HG03457 (cell line): ENCODE measurements at regions not wholly inside any gene's neighbourhood (a gene's known extent, or its start where the extent isn't known, plus 50 kb on each side); places are given as distances from the start of the nearest gene placed in this dataset.
"Not testable (repeated sequence)": the region's sequence is repeated elsewhere in the genome, so short reads cannot be mapped to it uniquely, and the experiment has no call there.

ENCODE experiments used
- ATAC-seq: cut with Tn5 transposase; IDR thresholded peaks from one replicate; pipeline ENCODE4 v1.9.1; 2021; ENCODE audit warnings: moderate number of reproducible peaks; ENCODE audit not compliant: unreplicated experiment

DNA sequence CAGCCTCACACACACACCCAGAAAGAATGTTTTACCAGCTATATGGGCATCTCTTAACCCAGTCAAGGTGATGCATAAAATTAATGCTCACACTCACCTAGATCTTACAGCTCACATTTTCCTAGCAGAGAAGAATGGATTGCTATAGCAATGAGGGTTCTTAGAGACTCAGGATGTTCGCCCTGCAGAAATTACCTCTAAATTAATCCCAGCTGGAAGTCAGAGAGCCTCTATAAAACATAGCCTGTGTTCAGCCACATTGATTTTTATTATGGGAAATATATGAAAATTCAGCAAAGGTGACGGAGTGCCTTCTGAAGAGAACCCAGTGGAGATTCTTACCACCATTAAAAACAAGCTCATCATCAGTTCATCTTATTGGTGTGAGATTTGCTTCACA lies 528.3 kb upstream of the ZFP42 start:
- ATAC-seq, result no peak

GRCh38 chr4:187469627-187470026 lies 525.9 kb upstream of the ZFP42 start:
- no peak for ATAC-seq

DNA sequence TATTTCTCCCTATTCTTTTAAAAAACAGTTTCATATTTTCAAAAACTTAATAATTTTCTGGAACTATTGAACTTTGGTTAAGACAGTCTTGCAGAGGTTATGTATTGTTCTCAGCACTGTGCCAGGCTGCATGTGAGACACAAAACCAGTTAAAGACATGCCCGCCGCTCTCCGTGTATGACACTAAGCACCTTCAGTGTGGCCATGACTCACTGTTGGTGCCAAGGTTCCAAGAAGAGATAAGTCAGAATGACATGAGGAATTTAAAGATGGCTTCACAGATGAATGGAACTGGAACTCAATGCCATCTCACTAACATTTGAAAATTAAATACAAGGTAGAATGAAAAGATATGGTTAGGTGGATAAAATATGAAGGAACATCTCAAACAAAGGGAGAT lies 525.5 kb upstream of the ZFP42 start:
- no peak for ATAC-seq

GRCh38 chr4:187474238-187474637 lies 521.3 kb upstream of the ZFP42 start:
- no peak for ATAC-seq

DNA sequence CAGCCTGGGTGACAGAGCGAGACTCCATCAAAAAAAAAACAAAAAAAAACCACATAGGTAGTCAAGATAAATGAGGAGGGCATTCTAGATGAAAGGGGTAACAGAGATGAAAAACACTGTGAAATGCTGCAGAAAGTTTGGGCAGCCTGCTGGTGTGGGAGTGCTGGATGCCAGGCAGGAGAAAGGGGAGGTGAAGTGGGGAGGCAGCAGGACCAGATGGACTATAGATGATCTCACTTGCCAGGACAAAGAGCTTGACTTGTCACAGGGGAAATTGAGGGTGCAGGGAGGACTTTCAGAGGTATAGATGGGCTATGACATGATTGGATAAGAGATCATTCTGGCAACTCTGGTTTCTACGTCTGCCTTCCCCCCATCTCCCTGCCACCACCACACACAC lies 519.7 kb upstream of the ZFP42 start:
- no peak for ATAC-seq

- ATAC-seq, result no peak
Observed at GRCh38 chr4:187477224-187477623, 518.3 kb upstream of the ZFP42 start.

- ATAC-seq, result no peak
Observed at GRCh38 chr4:187478292-187479140, 517.1 kb upstream of the ZFP42 start.

GRCh38 chr4:187479511-187479910 lies 516.1 kb upstream of the ZFP42 start:
- ATAC-seq, result no peak

GRCh38 chr4:187480146-187481145 lies 515.1 kb upstream of the ZFP42 start:
- no peak for ATAC-seq

DNA sequence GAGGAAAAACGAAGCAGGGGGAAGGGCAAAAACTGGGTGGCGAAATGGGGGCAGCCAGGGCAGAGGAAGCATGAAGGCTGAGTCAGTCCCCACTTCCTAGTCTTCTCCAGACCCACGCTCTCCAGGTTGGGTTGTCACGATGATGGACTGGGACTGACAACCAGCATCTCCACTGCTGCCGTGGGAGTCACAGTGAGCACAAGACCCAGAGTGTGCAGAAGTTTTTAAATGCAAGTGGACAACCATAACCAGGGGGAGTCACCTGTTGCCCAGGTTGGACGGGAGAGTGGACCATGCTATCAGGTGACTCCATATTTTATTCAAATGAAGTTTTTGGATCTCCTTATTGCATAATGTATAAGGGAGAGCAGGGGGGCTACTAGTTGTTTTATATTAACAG lies 511.4 kb upstream of the ZFP42 start:
- no peak for ATAC-seq

GRCh38 chr4:187485676-187486075 lies 509.9 kb upstream of the ZFP42 start:
- no peak for ATAC-seq

DNA sequence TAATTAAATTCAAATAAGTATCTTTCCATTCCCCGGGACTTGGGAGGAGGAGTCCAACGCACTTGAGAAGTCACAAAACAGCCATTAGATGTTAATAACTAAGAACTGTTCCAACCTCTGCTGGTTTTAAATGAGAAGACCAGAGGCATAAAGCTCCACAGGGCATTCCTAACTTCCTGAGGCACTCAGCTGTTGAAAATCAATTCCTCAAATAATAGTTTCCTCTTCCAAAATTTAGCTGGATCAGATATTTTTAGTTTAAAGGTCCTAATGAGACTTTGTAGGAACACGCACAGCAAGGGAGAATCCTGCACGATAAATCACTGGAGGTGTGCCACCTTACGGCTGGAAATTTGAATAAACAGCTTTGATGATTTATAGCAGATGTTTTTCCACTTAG lies 504.3 kb upstream of the ZFP42 start:
- no peak for ATAC-seq

DNA sequence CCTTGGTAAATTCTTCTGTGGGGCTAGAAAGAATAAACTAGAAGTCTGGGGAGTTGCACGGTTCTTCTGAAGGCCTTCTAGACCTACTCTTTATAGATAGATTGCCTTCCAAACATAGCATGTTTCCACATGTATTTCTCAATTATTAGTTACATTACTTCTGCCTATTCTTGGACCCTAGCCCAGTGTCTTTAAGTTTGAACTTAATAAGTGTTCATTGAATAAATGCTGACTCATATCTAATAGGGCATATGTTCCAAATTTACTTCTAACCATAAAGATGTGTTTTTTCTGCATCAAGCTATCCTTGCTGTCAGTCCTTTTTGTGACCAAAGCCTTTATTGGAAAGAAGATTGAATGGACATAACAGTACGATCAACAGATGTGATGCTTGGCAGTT lies 503.6 kb upstream of the ZFP42 start:
- no peak for ATAC-seq

- no peak for ATAC-seq
Observed at GRCh38 chr4:187493661-187494060, 501.9 kb upstream of the ZFP42 start.

GRCh38 chr4:187499956-187500355 lies 495.6 kb upstream of the ZFP42 start:
- no peak for ATAC-seq

DNA sequence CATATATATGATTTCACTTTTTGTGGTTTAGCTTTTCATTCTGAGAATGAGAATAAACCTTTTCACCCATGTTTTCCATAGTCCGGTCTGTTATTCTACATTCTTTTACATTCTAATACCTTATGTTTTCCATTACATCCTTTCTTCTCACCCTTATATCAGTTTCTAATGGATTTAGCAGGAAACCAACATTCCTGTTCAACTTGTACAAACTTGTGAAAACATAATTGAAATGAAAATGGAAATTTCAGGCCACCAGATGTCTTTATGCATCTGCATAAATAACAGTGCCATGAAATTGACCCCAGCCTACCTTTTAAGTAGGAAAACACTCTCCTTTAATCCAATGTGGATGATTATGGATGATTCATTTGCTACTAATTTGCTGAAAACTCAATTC lies 494.8 kb upstream of the ZFP42 start:
- ATAC-seq, result no peak

DNA sequence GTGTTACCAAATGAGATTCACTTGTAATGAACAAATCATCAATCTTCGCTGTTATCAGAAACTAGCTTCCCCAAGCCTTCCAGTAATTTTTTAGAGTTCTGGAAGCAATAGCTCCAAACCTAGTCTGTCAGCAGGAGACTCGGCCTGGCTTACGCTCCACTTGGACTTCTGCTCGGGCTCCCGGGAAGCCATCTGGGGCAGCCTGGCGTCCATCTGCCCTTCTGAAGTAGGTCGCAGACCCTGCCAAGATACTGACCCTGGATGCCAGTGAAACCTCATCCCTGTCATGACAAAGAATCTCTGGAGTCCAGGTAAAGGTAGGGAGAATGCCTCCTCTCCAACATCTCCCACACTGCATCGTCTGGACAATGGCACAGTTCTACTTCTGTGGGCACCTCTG lies 493.8 kb upstream of the ZFP42 start:
- no peak for ATAC-seq

- no peak for ATAC-seq
Observed at GRCh38 chr4:187504974-187505797, 490.4 kb upstream of the ZFP42 start.

- ATAC-seq, result not testable (repeated sequence)
Observed at GRCh38 chr4:187505798-187506141, 489.8 kb upstream of the ZFP42 start.

GRCh38 chr4:187516224-187516623 lies 479.3 kb upstream of the ZFP42 start:
- no peak for ATAC-seq

GRCh38 chr4:187541666-187542065 lies 453.9 kb upstream of the ZFP42 start:
- no peak for ATAC-seq
